PC-3 (cell line): ENCODE measurements at regions not wholly inside any gene's neighbourhood (a gene's known extent, or its start where the extent isn't known, plus 50 kb on each side); places are given as distances from the start of the nearest gene placed in this dataset.
A peak's percentile ranks its signal among the peaks of the same experiment; 100 is the strongest.

ENCODE experiments used
- ATAC-seq: fragments of 200-7000 bp; cut with Tn5 transposase; 2 replicates; pipeline ENCODE4 v1.9.1; 2020; ENCODE audit warnings: mild to moderate bottlenecking, moderate library complexity
- BruUV-seq: library from RNA; stranded (reverse); fragments of 400-500 nt; replicated peaks from 2 replicates; lab custom pipeline; 2021; lab: Mats Ljungman, UMichigan
- CTCF ChIA-PET: fragments of 300-600 bp; sonication (Branson Sonifier 250); formaldehyde crosslinking; loops from one replicate; lab custom pipeline; 2022; ENCODE audit warnings: antibody characterized with exemption; lab: Charles Lee
- POLR2A ChIA-PET: fragments of 300-600 bp; sonication (Branson Sonifier 250); formaldehyde crosslinking; loops from one replicate; lab custom pipeline; 2022; ENCODE audit warnings: antibody characterized with exemption; ENCODE audit not compliant: unreplicated experiment; lab: Charles Lee
- DNase-seq: peaks from one replicate; pipeline ENCODE4 v3.0.0-alpha.2; 2015
- H2AFZ ChIP-seq: fragments of 300-600 bp; sonication (generic); 2 replicates; pipeline ENCODE4 v1.6.0; 2016; ENCODE audit warnings: antibody characterized with exemption, low read length
- H3F3A ChIP-seq: fragments of 300-600 bp; sonication (generic); one replicate; pipeline ENCODE4 v1.6.0; 2017; ENCODE audit warnings: antibody characterized with exemption, low read length, control low read depth, mild to moderate bottlenecking; ENCODE audit not compliant: unreplicated experiment
- H3K27ac ChIP-seq: fragments of 300-600 bp; sonication (generic); 2 replicates; pipeline ENCODE4 v1.5.1; 2016; ENCODE audit warnings: mild to moderate bottlenecking, low read length
- H3K27me3 ChIP-seq: fragments of 300-600 bp; sonication (generic); 2 replicates; pipeline ENCODE4 v1.6.1; 2016; ENCODE audit warnings: low read length, mixed read lengths
- H3K36me3 ChIP-seq: fragments of 300-600 bp; sonication (generic); 2 replicates; pipeline ENCODE4 v1.6.1; 2016; ENCODE audit warnings: low read depth, mixed run types, low read length, mixed read lengths
- H3K4me1 ChIP-seq: fragments of 300-600 bp; sonication (generic); 2 replicates; pipeline ENCODE4 v1.5.1; 2016; ENCODE audit warnings: low read length; ENCODE audit not compliant: insufficient read depth
- H3K4me2 ChIP-seq: fragments of 300-600 bp; sonication (generic); 2 replicates; pipeline ENCODE4 v1.6.0; 2016; ENCODE audit warnings: low read length
- H3K4me3 ChIP-seq: fragments of 300-600 bp; sonication (generic); 2 replicates; pipeline ENCODE4 v1.5.1; 2016; ENCODE audit warnings: mild to moderate bottlenecking, low read length, mixed read lengths
- H3K79me2 ChIP-seq: fragments of 300-600 bp; sonication (generic); 2 replicates; pipeline ENCODE4 v1.6.1; 2017; ENCODE audit warnings: low read length, mixed read lengths
- H3K9ac ChIP-seq: fragments of 300-600 bp; sonication (generic); 2 replicates; pipeline ENCODE4 v1.6.0; 2016; ENCODE audit warnings: mild to moderate bottlenecking, low read length
- H3K9me2 ChIP-seq: fragments of 300-600 bp; sonication (generic); replicated peaks from 2 replicates; pipeline ENCODE4 v1.6.1; 2016; ENCODE audit warnings: mixed run types, low read length, mixed read lengths
- H3K9me3 ChIP-seq: fragments of 300-600 bp; sonication (generic); 2 replicates; pipeline ENCODE4 v1.6.1; 2016; ENCODE audit warnings: low read length, mixed read lengths
- H4K20me1 ChIP-seq: fragments of 300-600 bp; sonication (generic); 2 replicates; pipeline ENCODE4 v1.6.1; 2016; ENCODE audit warnings: low read length, mixed read lengths
- CTCF ChIP-seq: fragments of 300-600 bp; sonication (generic); conservative IDR thresholded peaks from 2 replicates; pipeline ENCODE4 v1.5.1; 2017; ENCODE audit warnings: antibody characterized with exemption, low read depth, mild to moderate bottlenecking, low read length
- EZH2 ChIP-seq: fragments of 300-600 bp; sonication (generic); IDR thresholded peaks from one replicate; pipeline ENCODE4 v1.6.1; 2017; ENCODE audit warnings: antibody characterized with exemption, mild to moderate bottlenecking, low read length; ENCODE audit not compliant: unreplicated experiment
- EZH2phosphoT487 ChIP-seq: fragments of 300-600 bp; sonication (generic); IDR thresholded peaks from 2 replicates; pipeline ENCODE4 v1.6.1; 2018; ENCODE audit warnings: mild to moderate bottlenecking, antibody characterized with exemption, low read length, borderline replicate concordance
- intact Hi-C: fragments of 100-400 bp; cut with micrococcal nuclease; formaldehyde crosslinking; loops from 2 replicates; pipeline ENCODE4 v1.9.0; 2023

- H3K27ac ChIP-seq: no peak overlapping the region
- no peak overlapping the region for H3K4me3 ChIP-seq
- intact Hi-C loops: no loop called here
- no peaks in the 10 kb centered on the region for H4K20me1 ChIP-seq
- H3K27me3 ChIP-seq: peaks cover 9% of the 10 kb centered on the region
- no TSS peak for BruUV-seq
- no peaks in the 10 kb centered on the region for H3K9me2 ChIP-seq
- no peak overlapping the region for H3K9ac ChIP-seq
- H2AFZ ChIP-seq: no peak overlapping the region
- no peaks in the 10 kb centered on the region for H3K4me1 ChIP-seq
- no peak overlapping the region for H3K4me2 ChIP-seq
- no peaks in the 10 kb centered on the region for H3K79me2 ChIP-seq
- ChIA-PET CTCF (no interaction called here), POLR2A (no interaction called here)
- no peaks in the 10 kb centered on the region for H3F3A ChIP-seq
- ATAC-seq (no peak), DNase-seq (no peak)
- H3K9me3 ChIP-seq: no peaks in the 10 kb centered on the region
- no peaks in the 10 kb centered on the region for H3K36me3 ChIP-seq
- TF ChIP-seq EZH2 (no peak), CTCF (no peak), EZH2phosphoT487 (no peak)
These were observed 251.1 kb downstream of the CYP26B1 start for GRCh38 chr2:71896385-71897136.

GRCh38 chr2:71895320-71896161, 252.1 kb downstream of the CYP26B1 start:
- POLR2A ChIA-PET: no interaction called here
- CTCF ChIA-PET: no interaction called here

More at GRCh38 chr2:71895320-71896161, 252.1 kb downstream of the CYP26B1 start:
- Histone ChIP-seq H3K9me2 (no peaks in the 10 kb centered on the region), H3K9ac (no peak overlapping the region), H3K27me3 (peaks cover 15% of the 10 kb centered on the region), H3K9me3 (no peaks in the 10 kb centered on the region), H3K79me2 (no peaks in the 10 kb centered on the region), H3F3A (no peaks in the 10 kb centered on the region), H2AFZ (no peak overlapping the region), H3K36me3 (no peaks in the 10 kb centered on the region), H3K4me2 (no peak overlapping the region), H3K4me1 (no peaks in the 10 kb centered on the region), H3K27ac (no peak overlapping the region), H3K4me3 (no peak overlapping the region), H4K20me1 (no peaks in the 10 kb centered on the region)
- peak; percentile 27 for DNase-seq
- intact Hi-C loops: no loop called here
- no peak for ATAC-seq
- no TSS peak for BruUV-seq
- no peak for TF ChIP-seq EZH2
- TF ChIP-seq CTCF: no peak
- no peak for TF ChIP-seq EZH2phosphoT487
